Osteoblast (primary cell): ENCODE measurements at regions not wholly inside any gene's neighbourhood (a gene's known extent, or its start where the extent isn't known, plus 50 kb on each side); places are given as distances from the start of the nearest gene placed in this dataset.

ENCODE experiments used
- DNase-seq: peaks from one replicate; pipeline ENCODE4 v3.0.0; 2011; ENCODE audit warnings: low spot score, mixed read lengths; ENCODE audit not compliant: insufficient read length; ENCODE audit errors: missing footprints
- H2AFZ ChIP-seq: 2 replicates; pipeline ENCODE4 v1.6.0; 2011; ENCODE audit warnings: mild to moderate bottlenecking, low read length
- H3K27ac ChIP-seq: 2 replicates; pipeline ENCODE4 v1.5.1; 2011; ENCODE audit warnings: mild to moderate bottlenecking, low read depth, low read length, moderate library complexity
- H3K27me3 ChIP-seq: 2 replicates; pipeline ENCODE4 v1.6.0; 2012; ENCODE audit warnings: mild to moderate bottlenecking, control low read depth, inconsistent platforms, low read length, moderate library complexity; ENCODE audit not compliant: insufficient read depth
- H3K36me3 ChIP-seq: 2 replicates; pipeline ENCODE4 v1.5.1; 2011; ENCODE audit warnings: mild to moderate bottlenecking, low read length, control low read depth, moderate library complexity; ENCODE audit not compliant: insufficient read depth
- H3K4me1 ChIP-seq: 2 replicates; pipeline ENCODE4 v1.5.1; 2011; ENCODE audit warnings: mild to moderate bottlenecking, low read length, control low read depth, moderate library complexity; ENCODE audit not compliant: insufficient read depth
- H3K4me2 ChIP-seq: 2 replicates; pipeline ENCODE4 v1.6.0; 2011; ENCODE audit warnings: mild to moderate bottlenecking, low read length; ENCODE audit not compliant: insufficient read depth
- H3K4me3 ChIP-seq: fragments of 200-600 bp; sonication (generic); 3 replicates; pipeline ENCODE4 v1.5.1; 2012; ENCODE audit warnings: mild to moderate bottlenecking, low read length, inconsistent platforms; ENCODE audit not compliant: insufficient read depth
- H3K79me2 ChIP-seq: 2 replicates; pipeline ENCODE4 v1.6.0; 2012; ENCODE audit warnings: mild to moderate bottlenecking, low read length, control low read depth, inconsistent platforms; ENCODE audit not compliant: insufficient read depth
- H3K9me3 ChIP-seq: 2 replicates; pipeline ENCODE4 v1.5.1; 2011; ENCODE audit warnings: low read depth, low read length, control low read depth
- H4K20me1 ChIP-seq: 2 replicates; pipeline ENCODE4 v1.6.0; 2012; ENCODE audit warnings: mild to moderate bottlenecking, low read length, control low read depth; ENCODE audit not compliant: insufficient read depth
- CTCF ChIP-seq: IDR thresholded peaks from 2 replicates; pipeline ENCODE4 v1.5.1; 2011; ENCODE audit warnings: mild to moderate bottlenecking, low read depth, low read length, moderate library complexity; ENCODE audit errors: extremely low read depth

- no peaks in the 10 kb centered on the region for H3K79me2 ChIP-seq
- no peak for DNase-seq
Measured at GRCh38 chr17:55872374-55872773, 121.5 kb downstream of the PCTP start.

GRCh38 chr17:55873017-55873758 is 122.3 kb downstream of the PCTP start:
- no peak for DNase-seq
- no peak overlapping the region for H3K4me2 ChIP-seq
- no peaks in the 10 kb centered on the region for H3K27me3 ChIP-seq
- no peak for TF ChIP-seq CTCF
- H3K27ac ChIP-seq = no peak overlapping the region
- H3K4me3 ChIP-seq = no peak overlapping the region
- H3K9me3 ChIP-seq = no peaks in the 10 kb centered on the region
- no peaks in the 10 kb centered on the region for H3K79me2 ChIP-seq
- H2AFZ ChIP-seq = no peak overlapping the region
- no peaks in the 10 kb centered on the region for H3K4me1 ChIP-seq
- H3K36me3 ChIP-seq = no peaks in the 10 kb centered on the region
- H4K20me1 ChIP-seq = no peaks in the 10 kb centered on the region

More at GRCh38 chr17:55872374-55872773, 121.5 kb downstream of the PCTP start:
- H3K4me2 ChIP-seq = no peak overlapping the region
- H4K20me1 ChIP-seq = no peaks in the 10 kb centered on the region
- H3K9me3 ChIP-seq = no peaks in the 10 kb centered on the region
- TF ChIP-seq CTCF = no peak
- H3K4me1 ChIP-seq = no peaks in the 10 kb centered on the region
- H3K27ac ChIP-seq = no peak overlapping the region
- no peaks in the 10 kb centered on the region for H3K27me3 ChIP-seq
- no peaks in the 10 kb centered on the region for H3K36me3 ChIP-seq
- H3K4me3 ChIP-seq = no peak overlapping the region
- H2AFZ ChIP-seq = no peak overlapping the region

- H3K27ac ChIP-seq = no peak overlapping the region
- H3K9me3 ChIP-seq = no peaks in the 10 kb centered on the region
- no peaks in the 10 kb centered on the region for H3K79me2 ChIP-seq
- no peaks in the 10 kb centered on the region for H3K27me3 ChIP-seq
- H3K36me3 ChIP-seq = no peaks in the 10 kb centered on the region
- no peaks in the 10 kb centered on the region for H4K20me1 ChIP-seq
- no peaks in the 10 kb centered on the region for H3K4me1 ChIP-seq
- no peak for DNase-seq
- TF ChIP-seq CTCF = no peak
- no peak overlapping the region for H2AFZ ChIP-seq
- no peak overlapping the region for H3K4me2 ChIP-seq
- H3K4me3 ChIP-seq = no peak overlapping the region
Measured at GRCh38 chr17:55883149-55883548, 132.3 kb downstream of the PCTP start.

- H3K4me1 ChIP-seq = no peaks in the 10 kb centered on the region
- no peak overlapping the region for H2AFZ ChIP-seq
- no peaks in the 10 kb centered on the region for H3K79me2 ChIP-seq
- no peak overlapping the region for H3K27ac ChIP-seq
- no peaks in the 10 kb centered on the region for H4K20me1 ChIP-seq
- H3K9me3 ChIP-seq = no peaks in the 10 kb centered on the region
- no peak overlapping the region for H3K4me3 ChIP-seq
- no peak for DNase-seq
- H3K36me3 ChIP-seq = no peaks in the 10 kb centered on the region
- H3K4me2 ChIP-seq = no peak overlapping the region
- H3K27me3 ChIP-seq = no peaks in the 10 kb centered on the region
- TF ChIP-seq CTCF = no peak
Measured at GRCh38 chr17:55887531-55887930, 136.7 kb downstream of the PCTP start.
